WERI-Rb-1 (cell line): ENCODE measurements at regions not wholly inside any gene's neighbourhood (a gene's known extent, or its start where the extent isn't known, plus 50 kb on each side); places are given as distances from the start of the nearest gene placed in this dataset.

Experiments used
- DNase-seq: peaks from one replicate; pipeline ENCODE4 v3.0.0-alpha.2; 2020
- H3K27ac ChIP-seq: fragments of 250-450 bp; sonication (Bioruptor Pico); 2 replicates; pipeline ENCODE4 v1.5.1; 2020; ENCODE audit warnings: mild to moderate bottlenecking, moderate library complexity
- H3K27me3 ChIP-seq: fragments of 250-450 bp; sonication (Bioruptor Pico); 2 replicates; pipeline ENCODE4 v1.5.1; 2021; ENCODE audit warnings: mild to moderate bottlenecking, low read depth, moderate library complexity; ENCODE audit not compliant: insufficient read depth, severe bottlenecking
- H3K36me3 ChIP-seq: fragments of 250-450 bp; sonication (Bioruptor Pico); 2 replicates; pipeline ENCODE4 v1.5.1; 2020; ENCODE audit warnings: mild to moderate bottlenecking, moderate library complexity
- H3K4me3 ChIP-seq: 2 replicates; pipeline ENCODE4 v1.5.1; 2011; ENCODE audit warnings: low read depth, mild to moderate bottlenecking, control low read depth, low read length
- H3K9me3 ChIP-seq: fragments of 250-450 bp; sonication (Bioruptor Pico); 2 replicates; pipeline ENCODE4 v1.5.1; 2021; ENCODE audit warnings: mild to moderate bottlenecking, moderate library complexity; ENCODE audit not compliant: severe bottlenecking
- CTCF ChIP-seq: IDR thresholded peaks from 2 replicates; pipeline ENCODE4 v1.5.1; 2011; ENCODE audit warnings: low read depth, mild to moderate bottlenecking, control low read depth, inconsistent platforms, low read length

- no peak for TF ChIP-seq CTCF
- no peak overlapping the region for H3K27ac ChIP-seq
- DNase-seq, result no peak
These were observed 383.3 kb downstream of the RRAGC start for GRCh38 chr1:38476111-38476849.

GRCh38 chr1:38475624-38476005 lies 384.0 kb downstream of the RRAGC start:
- H3K36me3 ChIP-seq, result no peaks in the 10 kb centered on the region
- H3K9me3 ChIP-seq, result no peaks in the 10 kb centered on the region
- no peak overlapping the region for H3K4me3 ChIP-seq
- no peaks in the 10 kb centered on the region for H3K27me3 ChIP-seq
- no peak overlapping the region for H3K27ac ChIP-seq
- no peak for TF ChIP-seq CTCF
- no peak for DNase-seq

More at GRCh38 chr1:38476111-38476849, 383.3 kb downstream of the RRAGC start:
- H3K9me3 ChIP-seq, result no peaks in the 10 kb centered on the region
- H3K27me3 ChIP-seq, result no peaks in the 10 kb centered on the region
- no peaks in the 10 kb centered on the region for H3K36me3 ChIP-seq
- H3K4me3 ChIP-seq, result no peak overlapping the region

- Histone ChIP-seq H3K27ac (no peak overlapping the region), H3K4me3 (no peak overlapping the region), H3K27me3 (no peaks in the 10 kb centered on the region), H3K9me3 (no peaks in the 10 kb centered on the region), H3K36me3 (no peaks in the 10 kb centered on the region)
- TF ChIP-seq CTCF, result no peak
- no peak for DNase-seq
These were observed 384.6 kb downstream of the RRAGC start for GRCh38 chr1:38474738-38475623.

- no peaks in the 10 kb centered on the region for H3K36me3 ChIP-seq
- H3K27ac ChIP-seq, result no peak overlapping the region
- no peaks in the 10 kb centered on the region for H3K27me3 ChIP-seq
- H3K9me3 ChIP-seq, result peaks cover 4% of the 10 kb centered on the region
- no peak for DNase-seq
- H3K4me3 ChIP-seq, result no peak overlapping the region
- TF ChIP-seq CTCF, result no peak
These were observed 393.1 kb downstream of the RRAGC start for GRCh38 chr1:38466487-38466886.

GRCh38 chr1:38465460-38465859 lies 394.1 kb downstream of the RRAGC start:
- no peak overlapping the region for H3K27ac ChIP-seq
- no peaks in the 10 kb centered on the region for H3K27me3 ChIP-seq
- DNase-seq, result no peak
- no peak overlapping the region for H3K4me3 ChIP-seq
- H3K36me3 ChIP-seq, result no peaks in the 10 kb centered on the region
- TF ChIP-seq CTCF, result no peak
- peaks cover 4% of the 10 kb centered on the region for H3K9me3 ChIP-seq
